NCI-H2196 (cell line): ENCODE measurements at regions not wholly inside any gene's neighbourhood (a gene's known extent, or its start where the extent isn't known, plus 50 kb on each side); places are given as distances from the start of the nearest gene placed in this dataset.

Source experiments
- DNase-seq: peaks from one replicate; lab custom pipeline; 2025; ENCODE audit not compliant: unreplicated experiment; lab: John Stamatoyannopoulos, UW

- no peak for DNase-seq
Observed at GRCh38 chr10:4498711-4499251, 327.2 kb upstream of the AKR1E2 start.

GRCh38 chr10:4494551-4494950 is 331.5 kb upstream of the AKR1E2 start:
- DNase-seq = no peak

- DNase-seq = no peak
Observed at GRCh38 chr10:4492202-4492601, 333.8 kb upstream of the AKR1E2 start.

- no peak for DNase-seq
Observed at GRCh38 chr10:4488904-4489303, 337.1 kb upstream of the AKR1E2 start.

- no peak for DNase-seq
Observed at GRCh38 chr10:4485636-4486035, 340.4 kb upstream of the AKR1E2 start.

- no peak for DNase-seq
Observed at GRCh38 chr10:4483811-4484210, 342.2 kb upstream of the AKR1E2 start.

- no peak for DNase-seq
Observed at GRCh38 chr10:4482659-4483058, 343.3 kb upstream of the AKR1E2 start.

- DNase-seq = no peak
Observed at GRCh38 chr10:4481192-4481591, 344.8 kb upstream of the AKR1E2 start.

GRCh38 chr10:4479342-4479741 is 346.7 kb upstream of the AKR1E2 start:
- DNase-seq = no peak

GRCh38 chr10:4477664-4478063 is 348.3 kb upstream of the AKR1E2 start:
- no peak for DNase-seq

GRCh38 chr10:4475827-4476490 is 350.0 kb upstream of the AKR1E2 start:
- DNase-seq = no peak

GRCh38 chr10:4474829-4475228 is 351.2 kb upstream of the AKR1E2 start:
- no peak for DNase-seq

- DNase-seq = no peak
Observed at GRCh38 chr10:4473977-4474376, 352.0 kb upstream of the AKR1E2 start.

- no peak for DNase-seq
Observed at GRCh38 chr10:4472190-4472904, 353.7 kb upstream of the AKR1E2 start.

- DNase-seq = no peak
Observed at GRCh38 chr10:4470231-4470835, 355.7 kb upstream of the AKR1E2 start.

- no peak for DNase-seq
Observed at GRCh38 chr10:4467481-4467880, 358.5 kb upstream of the AKR1E2 start.

GRCh38 chr10:4460267-4460666 is 365.7 kb upstream of the AKR1E2 start:
- no peak for DNase-seq

GRCh38 chr10:4459531-4459930 is 366.5 kb upstream of the AKR1E2 start:
- DNase-seq = no peak

- no peak for DNase-seq
Observed at GRCh38 chr10:4457597-4457996, 368.4 kb upstream of the AKR1E2 start.

- DNase-seq = no peak
Observed at GRCh38 chr10:4456776-4457175, 369.2 kb upstream of the AKR1E2 start.

- no peak for DNase-seq
Observed at GRCh38 chr10:4456279-4456678, 369.7 kb upstream of the AKR1E2 start.

GRCh38 chr10:4453950-4454349 is 372.1 kb upstream of the AKR1E2 start:
- no peak for DNase-seq
